ENCODE measurements at regions not wholly inside any gene's neighbourhood (a gene's known extent, or its start where the extent isn't known, plus 50 kb on each side); places are given as distances from the start of the nearest gene placed in this dataset.

DNA sequence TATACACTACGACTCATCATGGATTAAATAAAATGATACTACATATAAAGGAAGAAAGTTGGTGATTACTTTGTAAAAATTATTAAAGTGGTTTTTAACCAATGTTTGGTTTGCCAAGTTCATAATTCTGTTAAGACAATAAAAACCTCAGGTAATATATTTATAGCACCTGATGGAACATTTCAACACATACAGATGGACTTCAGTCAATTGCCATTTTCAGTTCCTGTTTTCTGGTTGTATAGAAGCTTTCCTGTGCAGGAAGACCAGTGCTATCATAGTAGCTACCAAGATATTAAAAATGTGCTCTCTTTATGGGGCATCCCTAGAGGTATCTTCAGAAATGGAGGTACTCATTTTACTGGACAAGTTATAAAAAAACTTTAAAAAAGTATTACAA, 1686.4 kb downstream of the GRIK2 start:
- TF ChIP-seq, protein P1, sequence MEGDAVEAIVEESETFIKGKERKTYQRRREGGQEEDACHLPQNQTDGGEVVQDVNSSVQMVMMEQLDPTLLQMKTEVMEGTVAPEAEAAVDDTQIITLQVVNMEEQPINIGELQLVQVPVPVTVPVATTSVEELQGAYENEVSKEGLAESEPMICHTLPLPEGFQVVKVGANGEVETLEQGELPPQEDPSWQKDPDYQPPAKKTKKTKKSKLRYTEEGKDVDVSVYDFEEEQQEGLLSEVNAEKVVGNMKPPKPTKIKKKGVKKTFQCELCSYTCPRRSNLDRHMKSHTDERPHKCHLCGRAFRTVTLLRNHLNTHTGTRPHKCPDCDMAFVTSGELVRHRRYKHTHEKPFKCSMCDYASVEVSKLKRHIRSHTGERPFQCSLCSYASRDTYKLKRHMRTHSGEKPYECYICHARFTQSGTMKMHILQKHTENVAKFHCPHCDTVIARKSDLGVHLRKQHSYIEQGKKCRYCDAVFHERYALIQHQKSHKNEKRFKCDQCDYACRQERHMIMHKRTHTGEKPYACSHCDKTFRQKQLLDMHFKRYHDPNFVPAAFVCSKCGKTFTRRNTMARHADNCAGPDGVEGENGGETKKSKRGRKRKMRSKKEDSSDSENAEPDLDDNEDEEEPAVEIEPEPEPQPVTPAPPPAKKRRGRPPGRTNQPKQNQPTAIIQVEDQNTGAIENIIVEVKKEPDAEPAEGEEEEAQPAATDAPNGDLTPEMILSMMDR (IDR thresholded peaks at IDR 0.05) = no peak

DNA sequence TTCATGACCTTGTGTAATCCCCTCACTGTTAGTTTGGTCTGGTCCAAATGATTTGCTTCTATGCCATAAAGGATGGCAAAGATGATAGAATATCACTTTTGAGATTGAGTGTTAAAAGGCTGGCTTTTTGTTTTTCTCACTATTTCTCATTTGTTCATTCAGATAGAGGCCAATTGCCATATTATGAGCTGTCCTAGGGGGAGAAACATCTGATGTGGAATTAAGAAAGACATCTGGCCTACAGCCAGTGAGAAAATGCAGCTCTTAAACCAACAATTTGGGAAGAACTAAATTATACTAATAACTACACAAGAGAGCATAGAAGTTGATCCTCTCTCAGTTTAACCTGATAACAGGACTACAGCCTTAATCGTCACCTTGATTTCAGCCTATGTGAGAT, 1668.6 kb downstream of the GRIK2 start:
- TF ChIP-seq, protein P1 (IDR thresholded peaks at IDR 0.05) = no peak

DNA sequence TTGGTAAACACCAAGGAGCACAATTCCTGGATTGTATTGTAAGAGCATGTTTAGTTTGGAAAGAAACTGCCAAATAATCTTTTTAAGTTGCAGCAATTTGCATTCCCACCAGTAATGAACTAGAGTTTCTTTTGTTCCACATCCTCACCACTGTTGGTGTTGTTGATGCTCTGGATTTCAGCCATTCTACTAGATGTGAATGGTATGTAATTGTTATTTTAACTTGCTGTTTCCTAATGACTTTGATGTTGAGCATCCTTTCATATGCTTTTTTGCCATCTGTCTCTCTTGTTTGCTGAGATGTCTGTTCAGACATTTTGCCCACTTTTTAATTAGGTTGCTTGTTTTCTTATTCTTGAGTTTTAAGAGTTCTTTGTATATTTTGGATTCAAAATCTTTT, 1654.1 kb downstream of the GRIK2 start:
- TF ChIP-seq, protein P1 (IDR thresholded peaks at IDR 0.05) = no peak

DNA sequence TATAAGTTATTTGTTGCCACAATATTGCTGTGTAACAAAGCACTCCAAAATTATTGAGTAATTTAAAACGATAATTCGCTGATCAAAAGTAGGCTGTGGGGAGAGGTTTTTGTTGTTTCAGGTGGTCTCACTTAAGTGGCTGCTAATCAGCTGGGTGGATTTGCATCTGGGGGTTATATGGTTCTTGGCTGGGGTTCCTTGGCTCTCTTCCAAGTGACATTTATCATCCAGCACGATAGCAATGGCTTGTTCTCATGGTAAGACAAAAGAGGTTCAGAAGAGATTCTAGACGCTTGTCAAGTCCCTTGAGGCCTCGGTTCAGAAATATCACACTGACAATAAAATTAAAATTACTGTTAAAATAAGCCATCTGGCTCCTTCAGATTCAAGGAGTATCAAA, 1648.8 kb downstream of the GRIK2 start:
- TF ChIP-seq, protein P1 (IDR thresholded peaks at IDR 0.05) = no peak

DNA sequence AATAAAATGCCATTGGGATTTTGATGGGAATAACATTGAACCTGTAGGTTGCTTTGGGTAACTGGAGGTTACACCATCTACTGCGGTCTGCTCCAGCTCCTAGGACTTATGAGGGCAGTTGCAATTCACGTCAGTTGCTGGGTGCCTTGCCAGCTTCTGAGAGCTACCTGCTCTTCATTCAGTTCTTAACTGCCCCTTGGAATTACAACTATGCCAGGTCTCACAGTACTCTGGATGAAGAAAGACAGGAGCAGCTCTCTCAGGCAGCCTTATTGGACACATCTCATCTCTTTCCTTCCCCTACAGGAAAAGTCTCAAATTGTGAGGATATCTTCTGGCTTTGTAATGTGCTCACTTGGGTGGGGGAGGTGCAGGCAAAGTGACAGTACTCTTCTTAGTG, 1643.3 kb downstream of the GRIK2 start:
- TF ChIP-seq, protein P1 (IDR thresholded peaks at IDR 0.05) = no peak

DNA sequence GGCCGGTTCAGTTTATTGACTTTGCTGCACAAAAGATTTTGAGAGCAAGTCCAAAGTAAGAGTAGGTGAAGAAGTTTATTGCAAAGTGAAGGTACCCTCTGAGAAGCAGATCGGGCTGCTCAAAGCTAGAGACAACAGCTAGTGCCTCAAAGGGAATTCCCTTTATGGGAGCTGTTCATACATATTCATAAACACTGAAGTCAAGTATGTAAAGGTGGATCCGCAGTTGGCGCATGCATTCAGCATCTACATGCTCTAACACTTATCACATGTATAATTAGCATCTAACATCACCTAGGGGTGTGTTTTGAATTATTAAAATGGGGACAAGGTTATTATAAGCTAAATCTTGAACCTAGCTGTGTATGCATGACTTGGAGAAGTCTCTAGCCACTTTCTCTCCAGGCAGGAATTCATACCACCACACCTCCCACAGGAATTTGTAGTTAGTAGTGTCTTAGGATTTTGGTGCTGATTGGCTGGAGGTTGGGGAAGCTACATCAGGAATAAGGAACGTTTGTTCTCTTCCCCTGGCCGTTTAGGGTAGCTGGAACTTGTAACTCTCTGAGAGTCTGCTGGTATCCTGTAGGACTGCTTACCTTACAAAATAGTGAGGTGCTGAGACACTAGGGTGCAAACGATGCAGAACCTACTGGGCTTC, 1633.9 kb downstream of the GRIK2 start:
- TF ChIP-seq, protein P1 (IDR thresholded peaks at IDR 0.05) = no peak

DNA sequence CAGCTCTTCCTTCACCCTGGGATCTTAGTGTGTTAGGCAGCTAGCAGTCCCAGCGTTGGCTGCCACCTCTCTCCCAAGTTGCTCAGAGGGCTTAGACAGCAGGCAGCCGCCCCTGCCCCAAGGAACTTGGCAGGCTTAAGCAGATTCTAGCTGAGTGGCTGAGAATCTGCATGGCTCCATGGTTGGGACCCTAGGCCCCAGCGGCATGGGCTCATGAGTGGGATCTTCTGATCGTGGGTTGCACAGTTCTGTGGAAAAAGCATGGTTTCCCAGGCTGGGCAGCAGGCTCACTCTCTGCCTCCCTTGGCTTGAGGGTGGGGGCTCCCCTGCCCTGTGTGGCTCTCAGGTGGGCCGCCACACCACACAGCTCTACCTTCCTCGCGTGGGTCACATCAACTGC, 1624.9 kb downstream of the GRIK2 start:
- TF ChIP-seq, protein P1 (IDR thresholded peaks at IDR 0.05) = no peak

DNA sequence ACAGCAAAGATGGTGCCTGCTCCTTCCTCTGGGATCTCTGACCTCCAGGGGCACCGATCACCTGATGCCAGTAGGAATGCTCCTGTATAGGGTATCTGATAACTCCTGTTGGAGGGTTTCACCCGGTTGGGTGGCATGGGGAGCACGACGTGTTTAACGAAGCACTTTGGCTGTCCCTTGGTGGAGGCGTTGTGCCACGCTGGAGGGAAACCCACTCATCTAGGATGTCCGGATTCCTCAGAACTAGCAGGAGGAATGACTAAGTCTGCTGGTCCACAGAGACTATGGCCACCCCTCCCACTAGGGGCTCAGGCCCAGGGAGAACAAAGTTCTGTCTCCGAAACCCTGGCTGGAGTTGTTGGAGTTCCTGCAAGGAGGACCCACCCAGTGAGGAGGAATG, 1624.4 kb downstream of the GRIK2 start:
- TF ChIP-seq, protein P1 (IDR thresholded peaks at IDR 0.05) = no peak
